ENCODE measurements at regions not wholly inside any gene's neighbourhood (a gene's known extent, or its start where the extent isn't known, plus 50 kb on each side); places are given as distances from the start of the nearest gene placed in this dataset.

DNA sequence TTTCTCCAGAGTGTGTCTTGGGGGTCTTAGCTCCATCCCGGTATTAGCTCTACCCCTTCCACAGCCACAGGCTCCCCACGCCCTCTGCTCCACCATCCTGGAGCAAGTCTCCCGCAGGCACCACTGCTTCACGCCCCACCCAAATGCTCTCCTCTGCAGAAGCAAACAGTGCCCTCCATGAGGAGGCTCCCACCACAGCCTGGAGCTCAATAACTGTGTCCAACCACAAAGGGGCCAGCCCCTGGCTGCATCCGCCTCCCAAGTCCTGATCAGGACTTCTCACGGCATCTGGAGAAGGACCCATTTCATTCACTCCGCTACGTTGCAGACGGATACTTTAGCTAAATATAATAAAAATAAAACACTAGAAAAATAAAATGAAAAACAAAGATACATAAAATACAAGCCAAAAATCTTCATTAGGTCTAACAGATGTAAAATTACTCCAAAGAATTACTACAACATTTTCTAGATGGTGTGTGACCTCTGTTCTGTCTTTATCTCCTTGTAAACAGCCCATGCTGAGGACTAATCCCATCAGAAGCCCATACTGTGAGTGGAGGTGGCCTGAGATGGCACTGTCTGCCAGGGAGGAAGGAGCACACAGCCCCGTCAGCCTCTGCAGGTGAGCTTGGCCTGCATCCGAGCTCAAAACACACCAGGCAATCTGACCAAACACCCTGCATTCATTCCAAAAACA is 210.8 kb upstream of the RAB6C start:
- no peak for DNase-seq

DNA sequence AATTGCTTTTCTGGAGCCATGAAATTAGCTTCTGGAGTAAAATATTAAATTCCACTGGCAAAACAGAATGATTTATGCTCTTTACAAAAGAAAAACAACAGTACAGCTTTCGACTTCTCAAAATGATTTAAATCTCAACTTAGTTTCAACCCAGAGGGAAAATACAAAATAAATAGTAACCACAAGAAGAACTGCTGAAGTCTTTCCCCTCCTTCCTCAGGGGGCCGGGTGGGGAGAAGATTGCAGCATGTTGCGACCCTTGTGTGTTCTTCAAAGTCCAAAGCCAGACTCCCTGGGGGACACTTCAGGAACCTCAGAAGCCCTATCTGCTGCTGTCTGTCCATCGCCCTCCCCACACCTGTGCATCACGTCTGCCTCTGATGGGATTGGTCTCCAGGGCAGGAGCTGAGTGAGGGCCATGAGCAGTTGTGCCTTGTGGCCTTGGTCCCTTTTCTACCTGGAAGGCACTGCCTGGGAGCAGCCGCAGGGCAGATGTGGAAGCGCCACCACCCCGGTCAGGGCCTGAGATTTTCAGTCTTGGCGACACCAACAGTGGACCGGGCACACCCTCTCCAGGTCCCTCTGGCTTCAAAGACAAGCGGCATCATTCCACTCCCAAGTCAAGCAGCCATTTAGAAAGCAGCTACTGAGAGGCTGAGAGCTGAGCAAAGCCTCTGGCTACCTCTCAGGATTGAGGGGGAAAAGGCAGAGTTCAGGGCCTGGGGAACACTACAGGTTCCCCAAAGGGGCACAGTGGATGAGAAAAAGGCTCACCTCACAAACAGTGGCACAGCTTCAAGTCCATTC is 210.1 kb upstream of the RAB6C start:
- DNase-seq, result no peak

DNA sequence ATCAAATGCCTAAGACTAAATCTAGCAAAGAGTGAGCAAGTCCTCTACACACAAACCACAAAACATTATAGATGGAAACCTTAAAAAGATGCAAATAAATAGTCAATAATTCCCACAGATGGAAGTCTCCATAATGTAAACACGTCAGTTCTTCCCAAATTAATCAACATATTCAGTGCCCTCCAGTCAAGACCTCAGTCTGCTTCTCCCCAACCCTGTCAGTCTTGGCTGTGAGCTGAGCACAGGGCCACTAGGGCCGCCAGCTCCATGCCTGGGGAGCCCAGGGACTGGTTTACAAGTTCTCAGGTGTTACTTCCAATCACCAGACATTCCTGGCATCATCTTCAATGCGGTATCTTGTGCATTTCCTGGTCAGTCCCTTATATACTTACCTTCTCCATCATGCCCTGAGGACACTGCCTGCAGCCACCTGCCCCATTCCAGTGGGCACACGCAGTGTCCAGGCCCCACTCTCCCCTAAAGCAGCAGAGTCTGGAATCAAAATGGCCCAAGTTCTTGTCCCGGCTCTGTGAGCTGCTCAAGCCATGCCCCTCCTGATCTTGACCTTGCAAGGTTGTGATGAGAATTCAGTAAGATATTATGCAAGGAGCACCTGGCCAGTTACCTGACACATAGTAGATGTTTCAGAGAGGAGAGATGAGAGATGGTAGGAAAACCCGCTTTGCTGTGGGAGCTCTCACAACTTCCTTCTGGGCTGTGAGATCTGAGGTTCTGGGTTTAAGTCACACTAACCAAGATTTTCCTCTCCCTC is 207.9 kb upstream of the RAB6C start:
- DNase-seq, result no peak

DNA sequence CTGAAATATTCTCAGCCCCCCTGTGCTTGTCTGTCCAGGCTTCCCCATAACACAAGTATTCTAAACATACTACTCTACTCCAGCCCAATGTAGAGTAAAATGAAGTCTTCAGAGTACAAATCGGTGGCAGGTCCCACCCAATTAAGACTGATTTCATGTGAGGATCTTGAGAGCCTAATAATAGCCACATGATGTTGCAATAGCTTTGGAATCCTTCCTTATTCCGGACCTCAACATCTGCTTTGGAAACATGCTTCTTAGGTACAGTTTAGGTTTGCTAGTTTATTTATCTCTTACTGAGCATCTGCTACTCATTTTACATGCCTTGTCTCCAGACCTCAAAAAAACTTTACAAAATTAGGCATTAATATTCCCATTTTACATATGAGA is 207.3 kb upstream of the RAB6C start:
- DNase-seq, result no peak

DNA sequence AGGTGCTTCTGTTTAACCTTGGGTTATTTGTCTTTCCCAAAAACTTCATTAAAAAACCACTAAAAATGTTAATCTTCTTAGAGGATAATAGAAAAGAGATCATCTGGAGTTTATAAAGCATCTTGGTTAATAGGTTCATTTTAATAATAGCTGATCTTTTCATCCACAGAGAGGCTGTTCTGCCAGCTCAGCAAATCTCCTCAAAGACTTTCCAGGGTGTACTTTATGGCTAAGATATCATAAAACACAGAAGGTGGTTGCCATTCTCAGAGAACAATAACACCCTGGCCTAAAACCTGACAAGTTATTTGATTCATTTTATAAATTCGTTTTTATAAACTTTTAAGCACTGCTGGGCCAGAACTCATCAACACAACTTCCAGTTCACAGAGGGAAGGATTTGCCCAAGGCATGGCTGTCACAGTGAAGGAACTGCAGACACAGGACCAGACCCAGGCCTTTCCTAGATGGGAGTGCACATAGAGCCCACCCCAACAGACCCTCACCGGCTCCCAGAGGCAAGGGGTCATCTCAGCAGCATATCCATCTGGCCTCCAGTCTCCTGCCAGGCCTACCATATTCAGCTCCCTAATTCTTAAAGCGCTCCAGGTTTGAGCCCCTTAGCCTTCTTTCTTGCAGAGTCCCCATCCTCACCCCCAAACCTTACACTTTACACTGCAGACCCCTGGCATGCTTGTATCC is 203.4 kb upstream of the RAB6C start:
- no peak for DNase-seq

DNA sequence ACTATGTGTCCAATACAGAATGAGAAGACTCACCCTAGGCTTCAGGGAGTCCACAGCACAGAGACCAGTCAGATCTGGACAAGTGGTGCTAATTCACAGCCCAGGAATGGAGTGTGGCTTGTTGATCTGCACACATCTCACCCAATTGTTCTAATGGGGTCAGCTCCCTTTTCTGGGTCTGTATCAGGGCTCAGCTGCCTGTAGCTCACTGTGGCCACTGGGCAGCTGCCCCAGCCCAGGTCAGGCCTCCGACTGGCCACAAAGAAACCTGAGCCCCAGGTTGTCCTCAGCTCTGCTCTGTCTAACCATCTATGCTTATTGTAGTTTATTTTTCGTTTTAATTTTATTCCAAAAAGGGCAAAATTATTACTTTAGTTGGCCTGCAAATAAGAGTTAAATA is 202.3 kb upstream of the RAB6C start:
- no peak for DNase-seq

DNA sequence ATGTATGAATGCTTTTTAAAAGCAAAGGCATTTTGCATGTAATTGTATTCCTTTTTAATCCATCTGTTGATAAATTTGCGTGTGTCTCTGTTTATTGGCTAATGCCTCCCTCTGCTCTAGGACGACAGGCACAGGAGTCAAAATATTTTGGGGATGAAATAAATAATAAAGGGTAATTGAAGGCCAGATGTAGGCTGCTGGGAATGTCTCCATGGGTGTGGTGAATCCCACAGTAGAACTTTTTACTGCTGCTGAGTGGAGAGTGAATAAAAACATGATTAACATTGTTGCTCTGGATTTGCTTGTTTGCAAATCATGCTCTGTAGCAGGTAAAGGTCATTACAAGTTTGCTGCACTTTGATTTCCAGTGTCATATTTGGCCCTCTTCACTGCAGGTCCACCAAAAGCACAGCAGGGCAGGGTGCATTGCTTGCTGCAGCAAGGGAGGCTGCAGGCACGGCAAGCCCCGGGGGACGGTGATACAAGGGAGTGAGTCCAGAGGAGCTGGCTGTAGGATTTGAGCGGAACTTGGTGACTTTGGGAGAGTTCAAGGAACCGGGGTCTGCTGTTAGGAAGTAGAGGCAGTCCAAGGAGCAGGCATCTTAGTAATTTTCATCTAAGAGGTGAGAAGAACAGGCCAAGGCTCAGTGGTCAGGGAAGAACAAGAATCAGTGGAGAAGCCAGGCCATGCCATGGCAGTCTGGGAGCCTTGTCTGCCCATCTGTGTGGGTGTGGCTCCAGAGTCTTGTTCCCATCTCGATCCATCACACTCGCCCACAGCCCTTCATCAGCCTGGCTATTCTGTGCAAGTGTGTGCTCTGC is 201.5 kb upstream of the RAB6C start:
- no peak for DNase-seq

DNA sequence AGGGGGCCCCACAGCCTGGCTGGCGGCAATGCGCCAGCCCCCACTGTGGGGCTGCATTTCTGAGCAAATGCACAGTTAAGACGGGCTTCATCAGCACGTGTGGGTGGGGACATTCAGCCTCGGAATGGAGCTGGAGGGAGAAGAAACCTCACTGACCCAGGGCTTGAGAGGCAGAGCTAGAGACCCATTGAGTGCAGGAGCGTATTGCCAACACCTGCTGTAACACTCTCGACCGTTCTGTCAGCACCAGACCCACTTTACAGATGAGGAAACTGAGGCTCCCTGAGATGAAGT is 200.9 kb upstream of the RAB6C start:
- no peak for DNase-seq

DNA sequence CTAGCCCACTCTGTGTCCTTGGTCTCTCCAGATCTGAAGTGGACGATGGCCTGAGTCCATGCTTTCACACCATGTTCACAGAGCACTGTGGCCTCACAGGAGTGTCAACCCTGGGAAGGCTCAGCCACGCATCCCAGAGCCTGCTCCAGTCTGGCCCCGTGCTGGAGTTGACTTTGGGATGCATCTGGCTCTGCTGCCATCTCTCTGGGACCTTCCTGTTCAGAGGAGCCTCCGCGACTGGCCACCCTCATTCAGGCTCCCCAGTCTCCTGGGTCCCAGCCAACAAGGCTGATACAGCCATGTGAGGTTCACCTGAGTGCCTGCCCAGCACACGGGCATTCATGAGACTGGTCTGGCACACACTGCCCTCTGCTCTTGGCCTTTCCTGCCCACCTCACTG is 199.7 kb upstream of the RAB6C start:
- no peak for DNase-seq

DNA sequence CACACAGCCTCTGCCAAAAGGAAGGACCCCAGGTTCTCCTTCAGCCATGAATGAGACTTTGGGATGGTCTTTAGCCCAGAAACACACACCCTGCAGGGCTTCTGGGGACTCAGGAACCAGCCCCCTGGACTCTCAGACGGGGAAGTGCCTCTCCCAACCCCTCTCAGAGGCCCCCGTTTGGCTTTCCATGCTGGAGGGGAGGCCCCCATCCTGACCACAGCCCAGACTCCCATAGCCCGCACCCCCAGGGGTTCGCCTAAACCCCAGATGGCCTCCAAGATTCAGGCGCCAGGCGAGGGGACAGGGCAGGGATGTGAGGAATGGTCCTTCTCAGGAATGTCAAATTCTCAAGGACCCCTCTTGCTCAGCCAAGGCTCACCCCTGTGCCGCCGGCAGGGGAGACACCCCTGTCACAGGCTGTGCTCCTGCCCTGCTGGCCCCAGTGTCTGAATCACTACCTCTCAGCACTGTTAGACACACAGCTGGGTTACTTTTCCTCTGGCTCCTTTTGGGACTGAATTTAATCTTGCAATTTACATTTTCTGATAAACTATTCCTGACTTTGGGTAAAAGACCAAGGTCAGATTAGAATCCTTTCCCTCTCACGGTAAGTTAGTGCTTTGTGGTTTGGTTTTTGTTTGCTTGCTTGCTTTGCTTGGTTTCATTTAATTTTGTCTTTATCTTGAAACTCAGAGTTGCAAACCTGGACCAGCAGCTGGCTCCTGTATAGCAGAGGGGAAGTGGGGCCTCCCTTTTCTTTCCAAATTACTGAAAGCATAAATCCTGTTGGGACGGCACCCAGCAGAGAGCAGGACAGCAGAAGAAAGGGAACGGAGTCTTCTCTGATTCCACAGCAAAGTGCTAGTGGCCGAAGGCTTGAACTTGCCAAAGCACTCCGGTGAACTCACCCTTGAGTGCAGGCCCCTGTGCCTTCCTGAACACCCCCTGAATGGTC is 198.9 kb upstream of the RAB6C start:
- DNase-seq, result no peak

DNA sequence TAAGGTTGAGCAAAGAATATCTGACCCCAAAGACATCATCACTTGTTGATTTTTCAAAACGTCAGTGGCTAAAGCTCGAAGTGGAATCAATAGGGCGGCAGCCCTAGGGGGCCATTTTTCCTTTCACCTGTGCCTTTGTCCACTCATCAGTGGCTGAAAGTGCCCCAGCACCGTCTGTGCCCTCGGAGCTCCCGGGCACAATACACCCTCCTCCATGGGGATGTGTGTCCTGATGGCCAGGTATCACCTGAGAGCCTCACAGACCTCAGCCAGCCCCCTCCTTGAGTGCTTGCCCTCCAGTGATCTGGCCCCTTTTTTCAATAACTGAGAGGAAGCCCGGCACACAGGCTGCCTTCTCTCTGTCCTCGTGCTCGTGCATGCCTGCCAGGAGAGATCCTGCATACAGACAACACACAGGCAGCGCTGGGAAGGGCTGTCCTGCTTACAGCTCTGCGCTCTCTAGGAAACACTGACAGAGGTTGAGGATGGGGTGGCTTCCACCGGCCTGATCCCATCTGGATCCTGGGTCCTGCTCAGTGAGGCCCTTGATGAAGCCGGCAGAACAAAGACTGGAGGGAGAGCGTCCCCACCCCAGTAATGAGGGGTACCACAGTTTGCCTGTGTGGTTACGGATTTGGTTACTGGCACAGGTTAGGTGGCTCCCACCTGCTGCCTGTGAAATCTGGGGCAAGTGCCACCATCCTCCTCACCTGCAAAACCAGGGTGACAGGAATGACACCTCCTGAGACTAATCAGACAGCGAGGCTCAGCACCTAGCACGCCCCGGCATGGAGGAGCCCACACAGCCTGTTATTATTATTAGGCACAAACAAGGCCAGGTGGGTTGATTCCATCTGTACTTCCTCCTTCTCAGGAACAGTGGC is 197.5 kb upstream of the RAB6C start:
- DNase-seq, result no peak

DNA sequence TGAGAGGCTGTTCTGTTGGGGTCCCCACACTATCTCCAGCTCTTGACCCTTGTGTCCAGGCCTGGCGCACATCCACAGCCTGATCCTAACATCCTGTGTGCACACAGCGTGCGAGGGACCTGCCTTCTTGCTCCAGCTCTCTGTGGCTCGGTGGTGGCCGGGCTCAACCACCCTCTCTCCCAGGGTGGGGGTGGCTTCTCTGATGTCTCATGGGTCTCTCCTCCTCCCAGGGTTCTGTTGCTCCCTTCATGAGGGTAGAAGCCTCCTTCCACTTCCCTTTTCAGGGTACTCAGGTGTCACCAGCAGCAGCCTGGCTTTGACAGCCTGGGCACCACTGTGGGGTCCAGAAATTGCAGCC is 196.9 kb upstream of the RAB6C start:
- DNase-seq, result no peak

DNA sequence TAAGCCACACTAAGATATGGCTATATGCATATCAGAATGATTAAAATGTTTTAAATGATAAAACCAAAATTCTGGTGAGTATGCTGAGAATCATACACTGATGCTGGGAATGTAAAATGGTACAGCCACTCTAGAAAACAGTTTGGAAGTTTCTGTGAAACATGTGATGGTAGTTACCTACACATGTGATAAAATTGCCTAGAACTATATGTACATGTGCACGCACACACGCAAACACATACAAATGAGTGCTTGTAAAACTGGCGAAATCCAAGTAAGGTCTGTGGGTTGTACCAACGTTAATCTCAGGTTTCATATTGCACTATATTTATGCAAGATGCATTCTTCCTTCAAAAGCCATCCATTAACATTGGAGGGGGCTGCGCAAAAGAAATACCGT is 195.0 kb upstream of the RAB6C start:
- DNase-seq, result no peak

DNA sequence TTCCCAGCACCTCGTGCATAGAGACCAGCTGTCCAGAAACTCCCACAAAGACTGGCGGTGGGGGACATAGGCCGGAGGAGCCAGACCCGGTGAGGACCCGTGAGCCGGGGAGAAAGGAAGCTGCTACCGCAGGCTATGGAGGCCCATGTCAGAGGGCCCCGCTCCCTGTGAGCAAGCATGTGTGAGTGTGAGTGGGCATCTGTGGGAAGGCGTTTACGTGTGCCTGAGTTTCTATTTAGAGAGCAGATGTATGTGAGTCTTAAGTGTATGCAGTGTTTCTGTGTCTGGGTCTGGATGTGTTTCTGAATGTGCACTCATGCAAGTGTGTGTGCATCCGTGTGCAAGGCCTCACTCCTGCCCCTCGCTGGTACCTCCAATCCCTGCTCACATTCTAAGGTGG is 187.8 kb upstream of the RAB6C start:
- DNase-seq, result no peak

DNA sequence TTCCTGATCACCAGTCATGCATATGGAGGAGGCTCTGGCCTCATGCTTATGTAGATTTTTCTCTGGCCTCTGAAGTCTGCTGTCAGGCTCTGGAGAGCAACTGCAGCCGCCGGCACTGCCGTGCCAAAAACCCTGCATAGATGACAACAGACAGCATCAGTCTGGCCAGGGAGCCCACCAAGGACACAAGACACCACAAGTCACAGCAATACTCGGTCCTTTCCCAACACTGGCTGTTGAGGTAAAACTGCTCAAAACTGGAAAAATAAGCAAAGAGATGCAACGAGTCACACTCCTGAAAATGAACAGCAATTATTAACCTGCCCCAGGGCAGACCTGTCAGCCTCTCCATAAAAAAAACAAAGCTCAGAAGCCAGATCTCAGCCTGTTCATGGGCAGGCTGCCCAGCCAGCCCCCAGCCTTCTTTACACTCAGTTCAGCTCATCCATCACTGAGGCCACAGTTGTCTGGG is 186.0 kb upstream of the RAB6C start:
- DNase-seq, result no peak

DNA sequence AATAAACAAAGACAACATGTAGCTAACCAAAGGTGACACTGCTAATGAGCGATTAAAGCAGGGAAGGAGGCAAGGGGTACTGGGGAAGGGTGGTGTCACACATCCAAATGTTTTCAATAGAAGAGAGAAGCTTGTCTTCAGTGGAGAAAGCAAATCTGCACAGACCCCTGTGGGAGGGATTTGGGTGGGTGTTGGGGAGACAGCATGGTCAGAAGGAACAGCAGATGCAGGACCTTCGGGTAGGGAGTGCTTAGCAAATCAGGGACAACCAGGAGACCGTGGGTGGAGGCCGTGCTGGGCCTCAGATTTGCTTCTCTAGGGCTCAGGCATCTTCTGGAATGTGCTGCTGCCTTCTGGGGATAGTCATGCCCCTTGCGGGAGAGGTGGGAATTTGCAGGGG is 185.3 kb upstream of the RAB6C start:
- DNase-seq, result no peak

DNA sequence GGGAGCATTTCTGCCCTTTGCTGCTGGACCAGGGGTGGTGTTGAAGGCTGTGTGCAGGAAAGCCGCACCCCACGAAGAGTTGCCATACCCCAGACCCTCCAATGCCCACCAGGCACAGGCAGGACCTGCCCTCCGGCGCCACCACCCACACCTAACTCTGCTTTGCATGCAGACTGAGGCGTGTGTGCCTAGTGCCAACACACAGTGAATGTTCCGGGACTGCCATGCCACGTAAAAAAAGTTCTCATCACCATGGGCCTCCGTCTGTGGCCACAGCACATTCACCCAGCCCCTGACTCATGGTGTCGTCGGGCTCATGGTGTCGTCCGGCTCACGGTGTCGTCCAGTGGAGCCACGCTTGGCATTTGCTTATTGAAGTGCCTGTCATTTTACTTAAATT is 184.9 kb upstream of the RAB6C start:
- DNase-seq, result no peak

DNA sequence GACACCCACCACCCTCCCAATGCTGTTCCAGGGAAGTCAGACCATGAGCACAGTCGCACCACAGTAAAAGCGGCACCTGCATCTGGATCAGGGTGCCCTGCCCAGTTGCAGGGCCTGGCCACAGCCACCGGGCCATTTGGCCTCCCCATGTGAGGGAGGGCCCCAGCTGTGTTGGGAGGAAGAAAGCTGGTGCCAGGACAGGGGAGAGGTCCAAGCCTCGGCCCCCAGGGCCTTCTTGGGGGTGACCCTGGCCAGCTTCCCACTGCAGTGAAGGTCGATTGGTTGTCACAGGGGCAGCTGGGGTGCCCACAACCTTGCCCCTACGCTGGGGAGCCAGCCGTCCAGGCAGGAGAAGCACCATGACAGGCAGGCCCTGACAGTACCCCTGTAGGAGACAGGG is 183.2 kb upstream of the RAB6C start:
- DNase-seq, result no peak

DNA sequence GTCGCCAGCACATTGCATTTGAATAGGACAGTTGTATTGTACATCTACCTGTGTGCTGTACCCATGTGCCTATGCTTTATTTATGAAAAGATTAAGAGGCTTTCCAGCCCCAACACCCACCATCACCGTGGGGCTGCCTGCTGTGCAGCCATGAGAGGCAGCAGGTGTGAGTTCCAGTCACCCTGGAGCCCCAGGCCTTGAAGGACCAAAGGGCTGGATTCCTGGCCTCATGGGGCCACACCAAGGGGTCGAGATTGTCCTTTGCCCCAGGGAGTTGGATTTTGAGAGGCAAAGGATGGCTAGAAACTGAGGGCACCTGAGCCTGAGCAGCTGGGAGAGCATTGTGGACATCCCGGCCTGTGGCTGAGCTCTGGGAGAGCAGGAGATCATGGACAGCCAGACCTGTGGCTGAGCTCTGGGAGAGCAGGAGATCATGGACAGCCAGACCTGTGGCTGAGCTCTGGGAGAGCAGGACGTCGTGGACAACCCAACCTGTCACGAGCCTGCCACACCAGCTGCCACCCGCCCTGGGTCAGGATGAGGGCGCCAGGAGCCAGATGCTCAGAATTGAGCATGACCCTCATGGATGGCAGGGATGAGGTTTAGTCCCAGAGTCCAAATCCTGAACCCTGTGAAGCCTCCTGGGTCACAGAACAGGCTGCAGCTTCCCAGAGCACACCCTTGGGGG is 182.5 kb upstream of the RAB6C start:
- no peak for DNase-seq

Measured in stimulated activated CD4-positive, alpha-beta T cell treated with anti-CD3 and anti-CD28 coated beads, Interleukin-2, amount 100 ng/mL, for 24 hours (primary cell).